DND-41 (cell line): ENCODE measurements at regions not wholly inside any gene's neighbourhood (a gene's known extent, or its start where the extent isn't known, plus 50 kb on each side); places are given as distances from the start of the nearest gene placed in this dataset.

Source experiments
- CTCF ChIP-seq: IDR thresholded peaks from 2 replicates; pipeline ENCODE4 v1.5.1; 2012; ENCODE audit warnings: borderline replicate concordance, low read length, moderate library complexity, mild to moderate bottlenecking; ENCODE audit not compliant: poor library complexity, severe bottlenecking; ENCODE audit errors: extremely low read depth
- EZH2 ChIP-seq: IDR thresholded peaks from 3 replicates; pipeline ENCODE4 v1.6.1; 2012; ENCODE audit warnings: borderline replicate concordance, low read depth, mild to moderate bottlenecking, moderate library complexity, low read length, inconsistent platforms; ENCODE audit not compliant: severe bottlenecking

DNA sequence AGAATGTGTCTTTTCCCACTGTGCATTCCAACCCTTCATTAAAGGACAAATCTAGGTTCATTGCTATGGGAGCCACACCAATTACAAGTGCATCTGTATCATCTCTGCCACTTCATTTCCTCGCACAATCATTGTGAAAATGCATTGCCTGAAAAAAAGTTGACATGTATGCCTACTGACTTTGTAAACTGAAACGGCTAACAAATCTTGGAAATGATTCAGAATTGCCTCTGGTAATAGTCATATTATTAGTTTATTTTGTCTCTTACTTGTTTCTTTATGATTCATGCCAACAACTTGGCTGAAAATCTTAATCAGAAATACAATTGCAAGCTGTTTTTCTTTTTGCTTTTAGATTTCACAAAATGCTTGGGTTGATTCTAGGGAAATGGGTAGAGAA is 497.1 kb downstream of the ZIC1 start:
- TF ChIP-seq CTCF (no peak), EZH2 (no peak)
